Esophagus muscularis mucosa (tissue), 4 donors: ENCODE measurements at regions not wholly inside any gene's neighbourhood (a gene's known extent, or its start where the extent isn't known, plus 50 kb on each side); places are given as distances from the start of the nearest gene placed in this dataset.

Experiments
- DNase-seq: peaks from one replicate; pipeline ENCODE4 v3.0.0-alpha.2; 2017; ENCODE audit errors: extremely low spot score
- H3K27ac ChIP-seq, 4 donors: fragments of 200-600 bp; sonication (generic); replicated peaks in 1 of 4; 1 replicate in 3 of 4; 2 replicates in 1 of 4; pipeline ENCODE4 v1.5.1; 2016 to 2019; ENCODE audit warnings: mild to moderate bottlenecking in 1 of 4
- H3K27me3 ChIP-seq, 4 donors: fragments of 200-600 bp; sonication (generic); one replicate each; pipeline versions ENCODE4 v1.5.1 to v1.6.0; 2016 to 2019
- H3K36me3 ChIP-seq, 4 donors: fragments of 200-600 bp; sonication (generic); one replicate each; pipeline ENCODE4 v1.5.1; 2016 to 2019
- H3K4me1 ChIP-seq, 4 donors: fragments of 200-600 bp; sonication (generic); one replicate each; pipeline ENCODE4 v1.5.1; 2016 to 2019
- H3K4me3 ChIP-seq, 4 donors: fragments of 200-600 bp; sonication (generic); 1 replicate in 2 of 4; 2 replicates in 2 of 4; pipeline ENCODE4 v1.5.1; 2016 to 2019; ENCODE audit warnings: mild to moderate bottlenecking in 4 of 4, moderate library complexity in 1 of 4
- H3K9me3 ChIP-seq, 4 donors: fragments of 200-600 bp; sonication (generic); 1 replicate in 3 of 4; 2 replicates in 1 of 4; pipeline ENCODE4 v1.5.1; 2016 to 2019
- EP300 ChIP-seq: sonication (generic); formaldehyde crosslinking; IDR thresholded peaks from one replicate; pipeline ENCODE4 v1.6.1; 2017; ENCODE audit warnings: antibody characterized with exemption
- POLR2A ChIP-seq: fragments of 450-650 bp; IDR thresholded peaks from one replicate; pipeline ENCODE4 v1.6.1; 2017; ENCODE audit warnings: antibody characterized with exemption, moderate library complexity, mild to moderate bottlenecking, low read depth
- POLR2AphosphoS5 ChIP-seq, 2 donors: sonication (generic); formaldehyde crosslinking; IDR thresholded peaks; one replicate each; pipeline ENCODE4 v1.6.1; 2017; ENCODE audit warnings: antibody characterized with exemption in 2 of 2
- WGBS: methylation state at CpG from one replicate; pipeline ENCODE4 v1.1.5; 2018; 5-methylcytosine and 5-hydroxymethylcytosine counted together
- intact Hi-C: fragments of 100-400 bp; cut with DNase I; formaldehyde crosslinking; loops from one replicate; pipeline ENCODE4 v1.15.1; 2023
- TF ChIP-seq, protein P1 (sequence below), 3 experiments: fragments of 200-600 bp in 2 of 3; fragments of 450-650 bp in 1 of 3; sonication (generic) in 2 of 3; IDR thresholded peaks; one replicate each; pipeline ENCODE4 v1.5.1; 2017 to 2019; ENCODE audit warnings: antibody characterized with exemption in 3 of 3, mild to moderate bottlenecking in 2 of 3, moderate library complexity in 1 of 3

DNA sequence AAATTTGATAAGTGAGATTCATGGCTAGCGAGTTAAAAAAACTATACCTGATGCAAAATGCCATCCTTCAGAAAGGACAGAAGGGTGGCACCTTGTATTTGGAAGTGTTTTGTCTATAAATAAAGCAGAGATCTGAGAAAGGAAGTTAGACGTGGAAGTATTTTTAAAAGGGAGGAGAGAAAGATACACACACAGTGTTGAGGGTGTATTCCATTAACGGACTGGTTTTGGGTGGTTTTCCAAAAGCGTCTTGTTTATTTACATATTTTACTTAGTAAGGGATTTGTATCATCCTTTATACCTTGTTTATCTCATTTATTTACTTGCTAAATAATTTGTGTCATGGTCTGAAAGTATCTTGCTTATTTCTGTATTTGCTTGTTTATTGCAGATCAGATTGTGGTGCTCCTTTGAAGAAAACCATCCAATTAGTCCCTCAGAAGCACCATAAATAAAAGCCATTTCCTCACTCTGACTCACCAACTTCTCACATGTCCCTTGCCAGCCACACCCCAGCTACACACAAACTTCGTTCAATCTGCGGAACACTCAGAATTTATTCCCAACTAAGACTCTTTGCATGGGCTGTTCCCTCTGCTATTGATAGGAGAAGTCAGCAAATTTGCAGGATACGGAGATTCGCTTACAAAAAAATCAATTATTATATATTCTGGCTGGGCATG is 90.8 kb downstream of the FAM124B start:
- Histone ChIP-seq H3K4me1 (no peaks in the 10 kb centered on the region), H3K36me3 (no peaks in the 10 kb centered on the region), H3K27ac (no peak overlapping the region), H3K9me3 (no peaks in the 10 kb centered on the region), H3K27me3 (peaks cover 0 to 5% (median 0%) of the 10 kb centered on the region in 4 donors), H3K4me3 (no peak overlapping the region)
- no peak for DNase-seq
- 73% methylated on average over 8 of the region's 8 CpGs for WGBS
- no peak for TF ChIP-seq POLR2A
- no peak for TF ChIP-seq EP300
- TF ChIP-seq, protein P1, sequence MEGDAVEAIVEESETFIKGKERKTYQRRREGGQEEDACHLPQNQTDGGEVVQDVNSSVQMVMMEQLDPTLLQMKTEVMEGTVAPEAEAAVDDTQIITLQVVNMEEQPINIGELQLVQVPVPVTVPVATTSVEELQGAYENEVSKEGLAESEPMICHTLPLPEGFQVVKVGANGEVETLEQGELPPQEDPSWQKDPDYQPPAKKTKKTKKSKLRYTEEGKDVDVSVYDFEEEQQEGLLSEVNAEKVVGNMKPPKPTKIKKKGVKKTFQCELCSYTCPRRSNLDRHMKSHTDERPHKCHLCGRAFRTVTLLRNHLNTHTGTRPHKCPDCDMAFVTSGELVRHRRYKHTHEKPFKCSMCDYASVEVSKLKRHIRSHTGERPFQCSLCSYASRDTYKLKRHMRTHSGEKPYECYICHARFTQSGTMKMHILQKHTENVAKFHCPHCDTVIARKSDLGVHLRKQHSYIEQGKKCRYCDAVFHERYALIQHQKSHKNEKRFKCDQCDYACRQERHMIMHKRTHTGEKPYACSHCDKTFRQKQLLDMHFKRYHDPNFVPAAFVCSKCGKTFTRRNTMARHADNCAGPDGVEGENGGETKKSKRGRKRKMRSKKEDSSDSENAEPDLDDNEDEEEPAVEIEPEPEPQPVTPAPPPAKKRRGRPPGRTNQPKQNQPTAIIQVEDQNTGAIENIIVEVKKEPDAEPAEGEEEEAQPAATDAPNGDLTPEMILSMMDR (IDR thresholded peaks at IDR 0.05), result no peak
- TF ChIP-seq POLR2AphosphoS5 (IDR thresholded peaks at IDR 0.05), result no peak
- intact Hi-C loops, result no loop called here

DNA sequence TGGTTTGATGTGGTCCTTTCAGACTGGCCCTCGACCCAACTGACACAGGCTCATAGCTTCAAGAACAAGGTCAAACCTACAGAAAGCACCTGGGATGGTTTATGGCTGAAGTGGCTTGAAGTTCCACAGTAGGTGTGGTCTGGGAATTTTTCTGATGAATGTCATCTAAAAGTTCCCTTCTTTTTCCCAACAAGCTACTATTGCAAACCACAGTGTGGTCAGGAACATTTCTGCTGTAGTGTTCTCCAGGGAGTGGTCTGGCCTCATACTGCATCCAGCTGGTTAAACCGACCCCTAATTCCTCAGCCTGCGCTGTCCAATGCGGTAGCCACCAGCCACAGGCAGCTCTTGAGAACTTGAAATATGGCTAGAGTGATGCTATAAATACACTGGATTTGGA is 92.7 kb downstream of the FAM124B start:
- DNase-seq, result no peak
- no peaks in the 10 kb centered on the region for H3K9me3 ChIP-seq
- WGBS, result 72% methylated on average over 4 of the region's 4 CpGs
- H3K4me1 ChIP-seq, result no peaks in the 10 kb centered on the region
- no peak overlapping the region for H3K4me3 ChIP-seq
- no peaks in the 10 kb centered on the region for H3K36me3 ChIP-seq
- intact Hi-C loops, result no loop called here
- TF ChIP-seq POLR2AphosphoS5 (IDR thresholded peaks at IDR 0.05) (no peak), POLR2A (no peak), EP300 (no peak)
- TF ChIP-seq, protein P1 (IDR thresholded peaks at IDR 0.05), result no peak
- H3K27me3 ChIP-seq, result peaks cover 0 to 5% (median 0%) of the 10 kb centered on the region in 4 donors
- H3K27ac ChIP-seq, result no peak overlapping the region

DNA sequence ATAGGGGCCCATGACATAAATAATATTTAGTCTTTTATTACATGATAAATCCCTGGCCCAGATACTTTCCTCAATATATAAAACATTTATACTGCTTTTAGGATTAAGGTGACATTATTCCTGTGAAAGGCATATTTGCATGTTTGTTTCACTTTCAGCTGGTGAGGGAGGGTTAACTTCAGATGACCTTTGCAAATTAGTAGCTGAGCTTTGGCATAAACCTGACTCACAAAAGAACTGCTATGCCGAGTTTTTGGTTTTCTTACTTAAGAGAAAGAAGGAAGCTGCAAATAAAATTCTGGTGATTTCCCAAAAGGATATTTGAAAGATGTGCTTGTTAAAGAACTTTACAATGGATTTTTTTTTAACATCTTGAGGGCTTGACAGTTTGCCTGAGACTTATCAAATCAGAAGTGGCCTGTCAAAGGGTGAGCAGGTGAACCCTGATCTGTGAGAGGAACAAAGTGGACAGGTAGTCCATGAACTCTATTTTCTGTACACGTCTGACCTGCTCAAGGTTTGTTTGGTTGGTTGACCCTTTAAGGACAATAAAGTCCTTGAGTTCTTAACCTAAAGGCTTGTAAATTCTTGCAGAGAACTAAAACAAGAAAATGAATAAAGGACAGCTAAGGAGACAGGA is 93.5 kb downstream of the FAM124B start:
- WGBS, result 51% methylated on average over 2 of the region's 2 CpGs
- TF ChIP-seq EP300 (no peak), POLR2A (no peak), POLR2AphosphoS5 (IDR thresholded peaks at IDR 0.05) (no peak)
- TF ChIP-seq, protein P1 (IDR thresholded peaks at IDR 0.05), result no peak
- Histone ChIP-seq H3K4me3 (no peak overlapping the region), H3K27me3 (peaks cover 0 to 5% (median 0%) of the 10 kb centered on the region in 4 donors), H3K36me3 (no peaks in the 10 kb centered on the region), H3K4me1 (no peaks in the 10 kb centered on the region), H3K9me3 (no peaks in the 10 kb centered on the region), H3K27ac (no peak overlapping the region)
- no peak for DNase-seq
- intact Hi-C loops, result no loop called here

DNA sequence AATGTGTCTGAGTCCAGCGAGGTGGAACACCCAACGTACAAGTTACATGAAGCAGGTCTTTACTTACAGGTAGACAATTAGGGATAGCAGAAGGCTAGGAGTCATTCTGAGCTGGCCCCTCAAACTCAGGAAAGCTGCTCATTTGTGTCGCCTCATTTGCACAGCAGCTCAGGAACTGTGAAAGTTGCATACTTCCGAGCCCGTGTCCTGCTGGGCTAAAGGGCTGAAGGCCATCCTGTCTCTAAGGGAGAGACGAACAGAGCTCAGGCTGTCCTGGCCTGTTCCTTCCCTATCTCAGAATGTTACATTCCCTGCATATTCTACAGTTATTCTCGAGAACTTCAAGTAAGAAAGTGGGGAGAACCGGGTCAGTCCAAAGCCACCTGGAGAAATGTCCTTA is 99.0 kb downstream of the FAM124B start:
- Histone ChIP-seq H3K9me3 (no peaks in the 10 kb centered on the region), H3K36me3 (no peaks in the 10 kb centered on the region), H3K27me3 (no peaks in the 10 kb centered on the region), H3K4me1 (no peaks in the 10 kb centered on the region), H3K4me3 (no peak overlapping the region), H3K27ac (no peak overlapping the region)
- DNase-seq, result no peak
- TF ChIP-seq POLR2A, result no peak
- TF ChIP-seq, protein P1 (IDR thresholded peaks at IDR 0.05), result no peak
- TF ChIP-seq POLR2AphosphoS5 (IDR thresholded peaks at IDR 0.05), result no peak
- TF ChIP-seq EP300, result no peak
- 88% methylated on average over 8 of the region's 8 CpGs for WGBS
- intact Hi-C loops, result no loop called here

DNA sequence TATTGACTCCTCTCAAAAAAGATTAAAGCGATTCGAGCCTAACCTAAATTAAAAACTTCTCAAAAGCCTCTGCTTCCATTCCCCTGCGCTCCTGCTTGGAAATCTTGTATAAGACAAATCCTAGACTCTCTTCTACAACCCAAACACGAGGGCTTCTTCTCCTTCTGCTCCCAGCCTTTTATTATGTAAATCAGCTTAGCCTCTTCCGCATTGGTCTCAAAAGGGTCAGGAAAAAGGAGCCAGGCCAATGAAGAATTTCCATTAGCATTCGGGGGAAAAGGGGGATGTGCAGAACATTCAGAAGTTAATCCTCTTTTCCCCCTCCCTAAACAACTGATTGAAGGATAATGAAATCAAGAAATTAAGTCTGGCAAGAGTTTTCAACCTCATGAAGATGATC is 107.9 kb downstream of the FAM124B start:
- WGBS, result 72% methylated on average over 6 of the region's 6 CpGs
- H3K36me3 ChIP-seq, result no peaks in the 10 kb centered on the region

More for the DNA sequence above, 107.9 kb downstream of the FAM124B start:
- H3K27me3 ChIP-seq, result no peaks in the 10 kb centered on the region
- no peak for TF ChIP-seq POLR2AphosphoS5 (IDR thresholded peaks at IDR 0.05)
- H3K4me3 ChIP-seq, result no peak overlapping the region
- no peak for DNase-seq
- intact Hi-C loops, result no loop called here
- H3K9me3 ChIP-seq, result no peaks in the 10 kb centered on the region
- no peak overlapping the region for H3K27ac ChIP-seq
- no peaks in the 10 kb centered on the region for H3K4me1 ChIP-seq
